PFSK-1 (cell line): ENCODE measurements at regions not wholly inside any gene's neighbourhood (a gene's known extent, or its start where the extent isn't known, plus 50 kb on each side); places are given as distances from the start of the nearest gene placed in this dataset.

Experiments
- FOXP2 ChIP-seq: optimal IDR thresholded peaks from 2 replicates; pipeline ENCODE3; 2011; ENCODE audit warnings: borderline replicate concordance, control low read depth, inconsistent platforms; ENCODE audit not compliant: insufficient read depth; ENCODE audit errors: extremely low read length, extremely low read depth
- POLR2AphosphoS5 ChIP-seq: IDR thresholded peaks from 2 replicates; pipeline ENCODE4 v1.6.1; 2012; ENCODE audit warnings: low read depth, mild to moderate bottlenecking, control low read depth, low read length, moderate library complexity
- SIN3A ChIP-seq: IDR thresholded peaks from 2 replicates; pipeline ENCODE4 v1.6.1; 2012; ENCODE audit warnings: mild to moderate bottlenecking, low read length, moderate library complexity, borderline replicate concordance; ENCODE audit not compliant: insufficient read depth
- TAF1 ChIP-seq: IDR thresholded peaks from 2 replicates; pipeline ENCODE4 v1.6.1; 2012; ENCODE audit warnings: low read length, control low read depth, borderline replicate concordance; ENCODE audit not compliant: insufficient read depth
- TF ChIP-seq, protein P1 (sequence below), 2 experiments: IDR thresholded peaks; 2 replicates each; pipeline versions ENCODE4 v1.6.1 to v1.8.0; 2011 to 2012; ENCODE audit warnings: low read depth in 2 of 2, low read length in 2 of 2, control low read depth in 1 of 2, inconsistent platforms in 1 of 2, mild to moderate bottlenecking in 1 of 2, moderate library complexity in 1 of 2; ENCODE audit not compliant: insufficient read depth in 1 of 2

DNA sequence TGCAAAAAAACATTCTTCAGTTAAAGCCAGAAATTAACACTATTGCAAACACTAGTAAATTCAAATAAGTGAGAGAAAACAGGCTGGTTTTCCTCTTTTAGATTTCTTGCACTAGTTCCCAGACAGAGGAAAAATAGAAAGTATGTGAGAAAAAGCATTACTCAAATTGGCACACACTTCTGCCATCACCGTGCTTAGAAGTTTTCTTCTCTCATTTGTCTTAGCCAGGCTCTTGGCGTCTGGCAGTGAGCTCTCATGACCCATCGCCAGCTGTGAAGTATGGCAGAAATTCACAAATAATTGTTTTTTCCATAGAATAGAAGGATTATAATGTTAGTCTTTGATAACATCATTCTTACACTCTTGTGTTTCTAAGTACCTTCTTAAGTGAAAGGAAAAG is 515.9 kb downstream of the GBE1 start:
- TF ChIP-seq FOXP2: no peak
- no peak for TF ChIP-seq TAF1
- no peak for TF ChIP-seq SIN3A
- TF ChIP-seq, protein P1, sequence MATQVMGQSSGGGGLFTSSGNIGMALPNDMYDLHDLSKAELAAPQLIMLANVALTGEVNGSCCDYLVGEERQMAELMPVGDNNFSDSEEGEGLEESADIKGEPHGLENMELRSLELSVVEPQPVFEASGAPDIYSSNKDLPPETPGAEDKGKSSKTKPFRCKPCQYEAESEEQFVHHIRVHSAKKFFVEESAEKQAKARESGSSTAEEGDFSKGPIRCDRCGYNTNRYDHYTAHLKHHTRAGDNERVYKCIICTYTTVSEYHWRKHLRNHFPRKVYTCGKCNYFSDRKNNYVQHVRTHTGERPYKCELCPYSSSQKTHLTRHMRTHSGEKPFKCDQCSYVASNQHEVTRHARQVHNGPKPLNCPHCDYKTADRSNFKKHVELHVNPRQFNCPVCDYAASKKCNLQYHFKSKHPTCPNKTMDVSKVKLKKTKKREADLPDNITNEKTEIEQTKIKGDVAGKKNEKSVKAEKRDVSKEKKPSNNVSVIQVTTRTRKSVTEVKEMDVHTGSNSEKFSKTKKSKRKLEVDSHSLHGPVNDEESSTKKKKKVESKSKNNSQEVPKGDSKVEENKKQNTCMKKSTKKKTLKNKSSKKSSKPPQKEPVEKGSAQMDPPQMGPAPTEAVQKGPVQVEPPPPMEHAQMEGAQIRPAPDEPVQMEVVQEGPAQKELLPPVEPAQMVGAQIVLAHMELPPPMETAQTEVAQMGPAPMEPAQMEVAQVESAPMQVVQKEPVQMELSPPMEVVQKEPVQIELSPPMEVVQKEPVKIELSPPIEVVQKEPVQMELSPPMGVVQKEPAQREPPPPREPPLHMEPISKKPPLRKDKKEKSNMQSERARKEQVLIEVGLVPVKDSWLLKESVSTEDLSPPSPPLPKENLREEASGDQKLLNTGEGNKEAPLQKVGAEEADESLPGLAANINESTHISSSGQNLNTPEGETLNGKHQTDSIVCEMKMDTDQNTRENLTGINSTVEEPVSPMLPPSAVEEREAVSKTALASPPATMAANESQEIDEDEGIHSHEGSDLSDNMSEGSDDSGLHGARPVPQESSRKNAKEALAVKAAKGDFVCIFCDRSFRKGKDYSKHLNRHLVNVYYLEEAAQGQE (IDR thresholded peaks at IDR 0.05; ENCODE audit: insufficient read depth in 1 of 2, low read depth in 2 of 2, low read length in 2 of 2): no peak
- TF ChIP-seq POLR2AphosphoS5: no peak

DNA sequence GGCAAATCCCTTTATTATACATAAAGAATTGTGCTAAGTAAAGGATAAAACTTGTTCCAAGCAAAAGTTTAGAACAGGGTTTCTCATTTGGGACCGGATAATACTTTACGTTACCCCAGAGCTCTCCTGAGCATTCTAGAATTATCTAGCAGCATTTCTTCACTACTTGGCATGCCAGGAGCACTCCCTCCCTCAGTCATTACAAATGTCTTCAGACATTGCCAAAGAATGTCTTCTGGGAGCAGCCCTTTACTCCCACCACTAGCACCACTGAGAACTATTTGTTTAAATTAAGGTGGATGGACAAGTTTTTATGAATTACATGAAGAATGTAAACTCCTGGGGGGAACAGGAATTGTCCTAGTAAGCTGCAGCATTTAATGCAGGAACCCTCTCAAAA is 516.4 kb downstream of the GBE1 start:
- TF ChIP-seq, protein P1 (IDR thresholded peaks at IDR 0.05; ENCODE audit: insufficient read depth in 1 of 2, low read depth in 2 of 2, low read length in 2 of 2): no peak
- TF ChIP-seq POLR2AphosphoS5: no peak
- TF ChIP-seq FOXP2: no peak
- no peak for TF ChIP-seq SIN3A
- no peak for TF ChIP-seq TAF1

DNA sequence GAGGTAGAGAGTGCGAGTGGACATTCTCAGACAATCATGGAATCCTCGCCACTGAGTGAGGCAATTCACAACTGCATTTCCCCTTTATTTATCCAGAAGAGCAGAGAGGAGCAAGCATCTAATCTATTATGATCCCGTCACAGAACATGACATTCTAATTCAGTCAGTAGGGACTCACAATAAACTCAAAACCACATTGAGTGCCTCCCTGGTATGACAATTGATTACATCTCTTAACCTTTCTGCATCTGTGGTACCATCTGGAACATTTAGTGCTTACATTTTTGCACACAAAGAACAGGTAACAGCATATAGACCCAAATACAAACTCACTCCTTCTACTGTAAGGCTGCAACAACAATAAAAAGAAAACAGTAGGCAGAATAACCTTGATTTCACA is 517.2 kb downstream of the GBE1 start:
- TF ChIP-seq POLR2AphosphoS5 (no peak), FOXP2 (no peak), SIN3A (no peak), TAF1 (no peak)
- TF ChIP-seq, protein P1 (IDR thresholded peaks at IDR 0.05; ENCODE audit: insufficient read depth in 1 of 2, low read depth in 2 of 2, low read length in 2 of 2): no peak

DNA sequence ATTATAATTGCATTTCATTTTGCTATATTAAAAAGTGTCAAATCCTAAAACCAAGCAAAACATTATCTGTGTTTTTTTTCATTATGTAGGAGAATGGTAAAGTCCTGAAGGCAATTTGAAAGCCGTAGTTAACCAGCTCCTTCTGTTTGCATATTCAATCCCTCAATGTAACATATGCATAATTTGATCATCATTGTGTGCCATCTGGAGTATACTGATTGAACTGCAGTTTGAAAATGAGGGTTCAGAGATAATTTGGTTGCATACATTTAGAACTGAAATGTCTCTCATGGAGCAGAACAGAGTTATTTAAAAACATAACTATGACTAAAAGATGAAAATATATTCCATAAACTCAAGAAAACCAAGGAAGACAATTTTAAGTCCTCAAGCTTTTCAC is 518.6 kb downstream of the GBE1 start:
- TF ChIP-seq, protein P1 (IDR thresholded peaks at IDR 0.05; ENCODE audit: insufficient read depth in 1 of 2, low read depth in 2 of 2, low read length in 2 of 2): no peak
- TF ChIP-seq FOXP2 (no peak), TAF1 (no peak), POLR2AphosphoS5 (no peak), SIN3A (no peak)

DNA sequence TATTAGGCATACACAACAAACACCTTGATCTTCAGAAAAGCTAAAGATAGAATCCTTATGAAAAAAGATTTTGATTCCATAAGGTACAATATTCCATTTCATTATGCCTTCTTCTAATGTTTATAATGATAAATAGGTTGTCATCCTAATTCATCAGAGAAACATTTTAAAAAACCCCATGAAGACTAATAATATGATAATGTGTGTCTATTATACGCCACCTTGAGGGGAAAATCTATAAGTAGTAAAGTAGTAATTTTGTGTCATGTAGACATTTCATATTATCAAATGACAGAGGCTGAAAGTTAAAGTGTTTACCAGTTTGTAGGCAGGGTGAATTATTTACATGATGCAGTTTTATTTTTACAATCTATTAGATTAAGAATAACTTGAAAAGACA is 524.3 kb downstream of the GBE1 start:
- no peak for TF ChIP-seq FOXP2
- no peak for TF ChIP-seq TAF1
- TF ChIP-seq, protein P1 (IDR thresholded peaks at IDR 0.05; ENCODE audit: insufficient read depth in 1 of 2, low read depth in 2 of 2, low read length in 2 of 2): no peak
- no peak for TF ChIP-seq POLR2AphosphoS5
- TF ChIP-seq SIN3A: no peak
